Fibroblast of lung (primary cell): ENCODE measurements at regions not wholly inside any gene's neighbourhood (a gene's known extent, or its start where the extent isn't known, plus 50 kb on each side); places are given as distances from the start of the nearest gene placed in this dataset.

Source experiments
- DNase-seq, 2 donors: peaks; one replicate each; pipeline versions ENCODE4 v3.0.0 to v3.0.0-alpha.2; 2010; ENCODE audit warnings: low read depth in 2 of 2
- H2AFZ ChIP-seq: 2 replicates; pipeline ENCODE4 v1.5.1; 2012; ENCODE audit warnings: low read length, control low read depth, inconsistent platforms
- H3K27ac ChIP-seq: 2 replicates; pipeline ENCODE4 v1.5.1; 2011; ENCODE audit warnings: low read length, control low read depth; ENCODE audit not compliant: insufficient read depth
- H3K27me3 ChIP-seq: 2 replicates; pipeline ENCODE4 v1.5.1; 2011; ENCODE audit warnings: mild to moderate bottlenecking, low read length; ENCODE audit not compliant: control insufficient read depth, insufficient read depth
- H3K36me3 ChIP-seq: 2 replicates; pipeline ENCODE4 v1.5.1; 2011; ENCODE audit warnings: low read length; ENCODE audit not compliant: control insufficient read depth, insufficient read depth
- H3K4me1 ChIP-seq: 2 replicates; pipeline ENCODE4 v1.5.1; 2011; ENCODE audit warnings: low read length; ENCODE audit not compliant: control insufficient read depth, insufficient read depth; ENCODE audit errors: extremely low read depth
- H3K4me2 ChIP-seq: 2 replicates; pipeline ENCODE4 v1.5.1; 2011; ENCODE audit warnings: low read length, control low read depth; ENCODE audit not compliant: insufficient read depth; ENCODE audit errors: extremely low read depth
- H3K4me3 ChIP-seq, 4 experiments: fragments of 200-600 bp in 1 of 4; sonication (generic) in 1 of 4; replicated peaks in 1 of 4; 2 replicates each; pipeline ENCODE4 v1.5.1; 2011 to 2016; ENCODE audit warnings: low read length in 4 of 4, low read depth in 3 of 4, mild to moderate bottlenecking in 3 of 4, control low read depth in 2 of 4, inconsistent platforms in 1 of 4, mixed read lengths in 1 of 4; ENCODE audit not compliant: insufficient read depth in 1 of 4; ENCODE audit errors: control extremely low read depth in 1 of 4
- H3K79me2 ChIP-seq: 2 replicates; pipeline ENCODE4 v1.5.1; 2012; ENCODE audit warnings: mild to moderate bottlenecking, low read length, inconsistent platforms; ENCODE audit not compliant: control insufficient read depth, insufficient read depth
- H3K9ac ChIP-seq: 2 replicates; pipeline ENCODE4 v1.5.1; 2011; ENCODE audit warnings: mild to moderate bottlenecking, low read length, control low read depth; ENCODE audit not compliant: insufficient read depth
- H3K9me3 ChIP-seq: 2 replicates; pipeline ENCODE4 v1.5.1; 2012; ENCODE audit warnings: low read depth, low read length; ENCODE audit not compliant: control insufficient read depth, insufficient read depth
- H4K20me1 ChIP-seq: 2 replicates; pipeline ENCODE4 v1.5.1; 2011; ENCODE audit warnings: low read length; ENCODE audit not compliant: control insufficient read depth, insufficient read depth; ENCODE audit errors: extremely low read depth
- EZH2 ChIP-seq: IDR thresholded peaks from 2 replicates; pipeline ENCODE4 v1.5.1; 2012; ENCODE audit warnings: low read length, control low read depth, mild to moderate bottlenecking; ENCODE audit errors: missing control alignments
- TF ChIP-seq, protein P1 (sequence below), 2 donors: IDR thresholded peaks in 1 of 2; conservative IDR thresholded peaks in 1 of 2; 1 replicate in 1 of 2; 2 replicates in 1 of 2; pipeline ENCODE4 v1.5.1; 2011 to 2012; ENCODE audit warnings: low read length in 2 of 2, control low read depth in 1 of 2, inconsistent platforms in 1 of 2, low read depth in 1 of 2, mild to moderate bottlenecking in 1 of 2

GRCh38 chr6:151721146-151721545 lies 86.3 kb upstream of the ESR1 start:
- Histone ChIP-seq H3K9me3 (no peaks in the 10 kb centered on the region), H4K20me1 (no peaks in the 10 kb centered on the region), H2AFZ (no peak overlapping the region), H3K27me3 (no peaks in the 10 kb centered on the region), H3K4me3 (no peak overlapping the region), H3K4me2 (no peak overlapping the region), H3K4me1 (no peaks in the 10 kb centered on the region), H3K9ac (no peak overlapping the region), H3K27ac (no peak overlapping the region), H3K79me2 (no peaks in the 10 kb centered on the region), H3K36me3 (no peaks in the 10 kb centered on the region)
- TF ChIP-seq, protein P1, sequence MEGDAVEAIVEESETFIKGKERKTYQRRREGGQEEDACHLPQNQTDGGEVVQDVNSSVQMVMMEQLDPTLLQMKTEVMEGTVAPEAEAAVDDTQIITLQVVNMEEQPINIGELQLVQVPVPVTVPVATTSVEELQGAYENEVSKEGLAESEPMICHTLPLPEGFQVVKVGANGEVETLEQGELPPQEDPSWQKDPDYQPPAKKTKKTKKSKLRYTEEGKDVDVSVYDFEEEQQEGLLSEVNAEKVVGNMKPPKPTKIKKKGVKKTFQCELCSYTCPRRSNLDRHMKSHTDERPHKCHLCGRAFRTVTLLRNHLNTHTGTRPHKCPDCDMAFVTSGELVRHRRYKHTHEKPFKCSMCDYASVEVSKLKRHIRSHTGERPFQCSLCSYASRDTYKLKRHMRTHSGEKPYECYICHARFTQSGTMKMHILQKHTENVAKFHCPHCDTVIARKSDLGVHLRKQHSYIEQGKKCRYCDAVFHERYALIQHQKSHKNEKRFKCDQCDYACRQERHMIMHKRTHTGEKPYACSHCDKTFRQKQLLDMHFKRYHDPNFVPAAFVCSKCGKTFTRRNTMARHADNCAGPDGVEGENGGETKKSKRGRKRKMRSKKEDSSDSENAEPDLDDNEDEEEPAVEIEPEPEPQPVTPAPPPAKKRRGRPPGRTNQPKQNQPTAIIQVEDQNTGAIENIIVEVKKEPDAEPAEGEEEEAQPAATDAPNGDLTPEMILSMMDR (conservative IDR thresholded peaks at IDR 0.05 in 1 of 2, IDR thresholded peaks at IDR 0.05 in 1 of 2; ENCODE audit: low read depth in 1 of 2, low read length in 2 of 2) = no peak
- no peak for TF ChIP-seq EZH2
- DNase-seq = no peak

DNA sequence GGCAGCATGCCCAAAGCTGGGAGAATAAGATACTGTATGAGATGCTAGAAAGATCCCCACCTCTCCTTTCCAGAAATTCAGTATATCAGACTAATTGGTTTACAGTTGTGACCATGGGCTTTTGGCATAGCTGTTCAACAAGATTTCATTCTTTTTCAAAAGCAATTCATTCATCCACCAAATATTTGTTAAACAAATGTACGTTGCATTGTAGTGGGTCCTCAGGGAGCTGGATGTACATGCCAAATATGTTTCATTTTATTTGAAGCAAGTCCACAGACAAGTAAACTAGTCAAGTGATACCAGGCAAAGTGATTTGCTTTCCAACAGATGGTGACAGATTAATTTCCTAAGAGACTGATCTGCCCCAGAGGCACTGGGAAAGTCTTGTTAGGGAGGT lies 85.8 kb upstream of the ESR1 start:
- Histone ChIP-seq H3K4me1 (no peaks in the 10 kb centered on the region), H3K36me3 (no peaks in the 10 kb centered on the region), H3K27ac (no peak overlapping the region), H3K9me3 (no peaks in the 10 kb centered on the region), H3K4me2 (no peak overlapping the region), H3K9ac (no peak overlapping the region), H3K4me3 (no peak overlapping the region), H3K27me3 (no peaks in the 10 kb centered on the region), H4K20me1 (no peaks in the 10 kb centered on the region), H2AFZ (no peak overlapping the region), H3K79me2 (no peaks in the 10 kb centered on the region)
- DNase-seq = no peak
- TF ChIP-seq, protein P1 (conservative IDR thresholded peaks at IDR 0.05 in 1 of 2, IDR thresholded peaks at IDR 0.05 in 1 of 2; ENCODE audit: low read depth in 1 of 2, low read length in 2 of 2) = no peak
- no peak for TF ChIP-seq EZH2

GRCh38 chr6:151722342-151722741 lies 85.1 kb upstream of the ESR1 start:
- Histone ChIP-seq H3K79me2 (no peaks in the 10 kb centered on the region), H4K20me1 (no peaks in the 10 kb centered on the region), H3K4me2 (no peak overlapping the region), H3K9ac (no peak overlapping the region), H3K27me3 (no peaks in the 10 kb centered on the region), H3K36me3 (no peaks in the 10 kb centered on the region), H3K27ac (no peak overlapping the region), H3K9me3 (no peaks in the 10 kb centered on the region), H2AFZ (no peak overlapping the region), H3K4me1 (no peaks in the 10 kb centered on the region), H3K4me3 (no peak overlapping the region)
- TF ChIP-seq, protein P1 (conservative IDR thresholded peaks at IDR 0.05 in 1 of 2, IDR thresholded peaks at IDR 0.05 in 1 of 2; ENCODE audit: low read depth in 1 of 2, low read length in 2 of 2) = no peak
- no peak for TF ChIP-seq EZH2
- DNase-seq = no peak
